ENCODE measurements at regions not wholly inside any gene's neighbourhood (a gene's known extent, or its start where the extent isn't known, plus 50 kb on each side); places are given as distances from the start of the nearest gene placed in this dataset.
A peak's percentile ranks its signal among the peaks of the same experiment; 100 is the strongest.

DNA sequence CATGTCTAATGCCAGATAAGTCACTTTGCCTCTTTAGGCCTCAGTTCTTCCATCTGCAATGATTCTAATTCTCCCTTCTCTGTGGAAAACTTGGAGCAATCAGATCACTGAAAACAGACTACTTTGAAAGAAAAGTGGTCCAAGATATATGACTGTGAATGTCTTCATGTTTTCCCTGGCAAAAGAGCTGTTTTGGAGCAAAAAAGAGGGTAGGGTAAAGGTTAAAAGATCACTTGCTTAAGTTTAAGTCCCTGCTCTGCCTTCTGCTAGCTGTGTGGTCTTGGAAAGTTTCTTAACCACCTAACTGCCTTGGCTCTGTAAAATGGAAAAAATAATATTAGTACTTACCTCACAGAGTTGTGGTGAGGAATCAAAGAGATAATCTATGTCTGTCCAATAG is 140.3 kb upstream of the PAK3 start:
- no peak for DNase-seq (ENCODE audit: low read depth)
- in situ Hi-C loops (cut with HindIII; ENCODE audit: low sequenced_read_pairs) = no loop called here
- TF ChIP-seq, protein P1, sequence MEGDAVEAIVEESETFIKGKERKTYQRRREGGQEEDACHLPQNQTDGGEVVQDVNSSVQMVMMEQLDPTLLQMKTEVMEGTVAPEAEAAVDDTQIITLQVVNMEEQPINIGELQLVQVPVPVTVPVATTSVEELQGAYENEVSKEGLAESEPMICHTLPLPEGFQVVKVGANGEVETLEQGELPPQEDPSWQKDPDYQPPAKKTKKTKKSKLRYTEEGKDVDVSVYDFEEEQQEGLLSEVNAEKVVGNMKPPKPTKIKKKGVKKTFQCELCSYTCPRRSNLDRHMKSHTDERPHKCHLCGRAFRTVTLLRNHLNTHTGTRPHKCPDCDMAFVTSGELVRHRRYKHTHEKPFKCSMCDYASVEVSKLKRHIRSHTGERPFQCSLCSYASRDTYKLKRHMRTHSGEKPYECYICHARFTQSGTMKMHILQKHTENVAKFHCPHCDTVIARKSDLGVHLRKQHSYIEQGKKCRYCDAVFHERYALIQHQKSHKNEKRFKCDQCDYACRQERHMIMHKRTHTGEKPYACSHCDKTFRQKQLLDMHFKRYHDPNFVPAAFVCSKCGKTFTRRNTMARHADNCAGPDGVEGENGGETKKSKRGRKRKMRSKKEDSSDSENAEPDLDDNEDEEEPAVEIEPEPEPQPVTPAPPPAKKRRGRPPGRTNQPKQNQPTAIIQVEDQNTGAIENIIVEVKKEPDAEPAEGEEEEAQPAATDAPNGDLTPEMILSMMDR (IDR thresholded peaks at IDR 0.05; ENCODE audit: low read depth, low read length, missing control alignments) = no peak
- H3K4me3 ChIP-seq (ENCODE audit: low read depth, low read length) = no peak overlapping the region

DNA sequence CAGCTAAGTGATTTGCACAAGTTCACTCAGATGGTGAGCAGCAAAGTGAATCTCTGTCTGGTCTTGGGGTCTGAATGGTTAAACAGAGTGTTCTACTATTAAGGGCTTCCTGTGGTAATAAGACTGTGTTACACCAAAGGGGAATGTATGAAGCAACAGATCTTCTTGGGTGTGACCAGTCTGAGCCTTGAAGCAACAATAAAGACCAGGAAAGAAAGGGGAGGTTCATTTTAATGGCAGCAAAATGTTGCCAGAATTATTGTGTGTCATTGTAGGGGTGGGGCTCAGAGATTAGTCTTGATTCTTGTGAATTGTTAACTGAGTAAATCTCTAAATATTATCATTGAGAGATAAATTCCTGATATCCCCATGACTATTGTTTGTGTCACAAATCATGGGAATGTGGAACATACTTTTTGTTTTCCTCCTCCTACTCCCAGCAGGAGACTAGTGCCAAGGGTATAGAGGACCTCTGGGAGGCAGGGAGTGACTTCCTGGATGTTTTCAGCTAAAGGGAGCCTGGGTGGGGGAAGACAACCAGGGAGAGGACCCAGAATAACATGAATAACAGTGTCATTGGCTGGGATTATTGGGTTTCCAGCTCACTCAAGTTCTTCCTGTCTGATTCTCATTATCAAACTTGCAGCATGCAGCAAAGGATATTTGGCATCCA is 141.4 kb upstream of the PAK3 start:
- no peak for DNase-seq (ENCODE audit: low read depth)
- H3K4me3 ChIP-seq (ENCODE audit: low read depth, low read length) = no peak overlapping the region
- TF ChIP-seq, protein P1 (IDR thresholded peaks at IDR 0.05; ENCODE audit: low read depth, low read length, missing control alignments) = no peak
- in situ Hi-C loops (cut with HindIII; ENCODE audit: low sequenced_read_pairs) = no loop called here

DNA sequence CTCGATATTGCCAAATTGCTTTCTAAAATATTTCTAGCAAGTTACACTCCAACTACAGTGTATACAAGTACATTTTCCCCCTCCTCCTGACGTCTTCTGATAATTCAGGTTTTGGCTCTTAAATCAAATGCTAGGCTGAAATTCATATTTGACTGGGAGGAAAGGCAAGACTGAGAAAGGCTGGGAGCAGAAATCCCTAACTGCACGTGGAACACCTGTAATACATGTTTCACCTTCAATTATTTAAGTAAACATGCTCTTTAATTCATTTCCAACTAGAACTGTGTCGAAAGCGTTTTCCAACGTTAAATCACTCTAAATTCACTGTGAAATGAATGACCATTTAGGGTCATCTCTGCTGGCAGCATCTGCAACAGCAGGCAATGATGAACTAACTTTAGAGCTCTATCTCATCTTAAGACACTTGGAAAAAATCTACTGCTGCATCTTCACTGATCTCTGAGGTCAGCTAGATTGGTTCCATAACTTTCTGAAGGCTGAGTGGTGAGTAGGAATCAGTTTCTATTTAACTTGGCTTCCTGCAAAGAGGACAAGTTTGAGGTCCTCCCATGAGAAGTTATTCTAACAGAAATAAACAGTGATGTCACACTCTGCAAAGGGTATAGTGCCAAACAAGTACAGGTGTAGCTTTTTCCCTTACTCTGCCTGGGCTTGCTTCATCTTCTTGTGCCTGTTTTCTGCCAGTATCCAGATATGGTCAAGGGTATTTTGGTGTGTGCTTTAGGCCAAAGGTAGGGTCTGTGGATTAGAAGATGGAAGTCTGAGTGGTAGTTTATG is 144.3 kb upstream of the PAK3 start:
- TF ChIP-seq, protein P1 (IDR thresholded peaks at IDR 0.05; ENCODE audit: low read depth, low read length, missing control alignments) = no peak

DNA sequence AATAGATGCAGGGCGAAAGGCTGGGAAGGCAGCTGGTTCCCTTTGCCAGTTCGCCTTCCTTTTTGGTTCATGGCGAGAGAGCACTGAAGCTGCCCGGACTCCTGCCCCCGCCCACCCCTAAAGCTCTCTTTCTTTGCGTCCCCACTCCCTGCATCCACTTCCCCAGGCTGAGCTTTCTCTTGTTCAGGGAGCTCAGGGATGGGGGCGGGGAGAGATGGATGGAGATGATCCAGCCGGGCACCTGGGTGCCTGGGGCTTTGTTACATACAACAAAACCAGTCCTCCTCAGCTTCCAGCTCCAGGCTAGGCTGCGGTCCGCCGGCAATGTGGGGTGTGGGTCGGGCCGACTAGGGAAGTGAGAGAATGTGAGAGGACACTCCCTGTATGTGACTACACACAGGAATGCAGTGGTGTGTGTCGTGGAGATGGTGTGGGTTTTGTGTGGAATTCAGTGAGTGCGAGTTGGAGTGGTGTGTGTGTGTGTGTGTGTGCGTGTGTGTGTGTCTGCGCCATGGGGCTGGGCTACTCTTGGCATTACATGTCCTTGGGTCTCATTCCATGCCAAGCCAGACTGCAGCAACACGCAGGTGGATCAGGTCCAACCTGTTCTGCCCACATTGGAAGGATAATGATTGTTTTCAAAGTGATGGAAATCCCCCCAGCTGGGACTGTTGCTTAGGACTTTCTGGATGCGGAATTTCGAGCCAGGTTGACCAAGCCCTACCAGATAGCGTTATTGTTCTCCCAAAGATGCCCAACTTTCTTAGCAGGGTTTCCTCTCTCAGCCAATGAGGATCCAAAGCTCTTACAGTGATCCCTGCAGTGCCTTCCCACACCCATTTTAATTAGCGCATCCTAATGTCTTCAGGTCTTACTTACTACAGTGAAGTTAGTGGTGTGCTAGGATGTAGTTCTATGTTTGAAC is 149.4 kb upstream of the CHRDL1 start:
- TF ChIP-seq, protein P1 (IDR thresholded peaks at IDR 0.05; ENCODE audit: low read depth, low read length, missing control alignments) = no peak
- peak overlapping the region; percentile 40 for H3K4me3 ChIP-seq (ENCODE audit: low read depth, low read length)
- in situ Hi-C loops (cut with HindIII; ENCODE audit: low sequenced_read_pairs) = loop anchor here (10.0 kb wide), 1 partner anchor 500 kb away; no protein-coding TSS in a partner anchor
- DNase-seq (ENCODE audit: low read depth) = no peak

More for the DNA sequence above, 144.3 kb upstream of the PAK3 start:
- no peak for DNase-seq (ENCODE audit: low read depth)
- in situ Hi-C loops (cut with HindIII; ENCODE audit: low sequenced_read_pairs) = no loop called here
- H3K4me3 ChIP-seq (ENCODE audit: low read depth, low read length) = no peak overlapping the region

DNA sequence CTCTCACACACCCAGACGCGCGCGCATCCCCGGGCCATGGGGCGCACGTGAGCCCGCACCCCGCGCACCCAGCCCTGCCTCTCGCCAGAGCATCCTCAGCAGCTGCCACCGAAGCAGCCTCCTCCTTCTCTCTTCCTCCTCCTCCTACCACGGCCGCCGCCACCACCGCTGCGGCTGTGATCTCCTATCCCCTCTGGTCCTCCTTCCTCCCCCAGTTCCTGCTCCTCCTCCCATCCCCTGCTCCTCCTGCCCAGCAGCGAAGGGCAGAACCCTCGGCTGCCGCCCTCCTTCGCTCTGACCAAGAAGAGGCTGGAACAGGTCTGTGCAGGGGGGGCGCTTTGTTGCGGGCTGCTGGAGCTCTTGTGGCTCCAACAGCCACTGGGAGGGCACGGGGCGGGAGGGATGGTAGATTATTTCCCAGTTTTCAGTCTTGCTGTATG is 148.7 kb upstream of the CHRDL1 start:
- DNase-seq (ENCODE audit: low read depth) = no peak
- H3K4me3 ChIP-seq (ENCODE audit: low read depth, low read length) = peak overlapping the region; percentile 40
- TF ChIP-seq, protein P1 (IDR thresholded peaks at IDR 0.05; ENCODE audit: low read depth, low read length, missing control alignments) = no peak
- in situ Hi-C loops (cut with HindIII; ENCODE audit: low sequenced_read_pairs) = loop anchor here (10.0 kb wide), 1 partner anchor 500 kb away; no protein-coding TSS in a partner anchor

DNA sequence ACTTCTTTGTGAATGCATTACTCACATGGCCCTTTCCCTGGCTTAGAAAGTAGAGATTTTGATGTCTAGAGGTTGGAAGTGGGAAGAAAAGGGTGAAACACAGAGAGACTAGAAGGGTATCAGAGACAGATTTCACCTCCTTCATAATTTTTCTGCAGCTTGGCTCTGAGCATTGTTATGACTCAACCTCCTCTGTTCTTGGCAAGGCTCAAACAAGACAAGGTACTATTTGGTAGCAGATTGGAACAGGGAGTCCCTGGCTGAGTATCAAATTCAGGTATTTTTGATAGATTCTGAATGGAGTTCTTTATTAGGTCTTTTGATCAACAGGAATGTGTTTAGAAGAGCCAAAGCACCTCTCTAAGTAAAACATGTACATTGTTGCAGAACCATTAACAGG is 146.3 kb upstream of the CHRDL1 start:
- TF ChIP-seq, protein P1 (IDR thresholded peaks at IDR 0.05; ENCODE audit: low read depth, low read length, missing control alignments) = no peak
- DNase-seq (ENCODE audit: low read depth) = no peak
- in situ Hi-C loops (cut with HindIII; ENCODE audit: low sequenced_read_pairs) = loop anchor here (10.0 kb wide), 1 partner anchor 497 kb away; no protein-coding TSS in a partner anchor
- no peak overlapping the region for H3K4me3 ChIP-seq (ENCODE audit: low read depth, low read length)
